ENCODE measurements at regions not wholly inside any gene's neighbourhood (a gene's known extent, or its start where the extent isn't known, plus 50 kb on each side); places are given as distances from the start of the nearest gene placed in this dataset.
"Not testable (repeated sequence)": the region's sequence is repeated elsewhere in the genome, so short reads cannot be mapped to it uniquely, and the experiment has no call there.

DNA sequence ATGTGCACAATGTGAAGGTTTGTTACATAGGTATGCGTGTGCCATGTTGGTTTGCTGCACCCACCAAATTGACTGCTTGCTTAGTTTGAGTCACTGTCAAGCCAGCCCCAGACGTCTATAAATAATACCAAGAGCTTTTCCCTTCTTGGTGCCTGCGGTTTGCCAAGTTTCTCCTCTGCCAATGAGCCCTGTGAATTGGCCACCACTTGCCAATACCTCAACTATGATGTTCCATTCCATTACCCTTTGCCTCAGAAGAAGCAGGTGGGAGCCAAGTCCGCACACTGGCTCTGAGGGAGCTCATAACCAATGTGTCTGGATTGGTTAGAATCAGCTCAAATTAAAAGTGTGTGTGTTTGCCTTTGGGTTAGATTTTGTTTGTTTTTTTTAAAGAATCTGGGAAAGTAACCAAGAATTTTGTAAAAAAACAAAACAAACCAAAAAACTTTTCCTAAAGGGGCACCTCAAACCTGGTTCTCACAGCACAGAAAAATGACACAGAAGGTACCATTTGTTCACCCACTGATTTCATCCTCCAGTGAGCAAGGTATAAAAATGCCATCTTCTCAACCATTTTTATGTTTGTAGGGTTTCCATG is 209.3 kb upstream of the PRNP start:
- FAIRE-seq (no peak), DNase-seq (ENCODE audit: low spot score) (no peak)

- FAIRE-seq: no peak
- DNase-seq (ENCODE audit: low spot score): no peak
These were observed 213.3 kb upstream of the PRNP start for GRCh38 chr20:4472906-4473305.

DNA sequence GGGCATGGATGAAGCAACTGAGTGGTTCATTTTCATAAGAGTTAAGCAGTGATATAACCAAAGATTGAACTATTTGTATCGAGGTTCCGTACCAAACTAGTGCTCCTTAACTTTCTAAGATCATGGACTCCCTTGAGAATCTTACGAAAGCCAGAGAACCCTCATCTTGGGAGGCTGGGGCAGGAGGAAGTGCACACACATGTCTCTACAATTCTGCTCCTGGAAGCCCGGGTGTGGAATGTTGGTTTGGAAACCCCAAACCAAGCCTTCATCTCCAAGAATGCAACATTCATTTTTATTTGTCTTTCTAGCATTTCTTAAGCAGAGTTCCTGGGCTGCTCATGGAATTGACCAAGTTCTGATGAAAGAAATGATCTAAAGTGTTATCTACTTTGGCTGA is 215.0 kb upstream of the PRNP start:
- FAIRE-seq (no peak), DNase-seq (ENCODE audit: low spot score) (no peak)

GRCh38 chr20:4470375-4470774 is 215.9 kb upstream of the PRNP start:
- DNase-seq (ENCODE audit: low spot score) (peak; percentile 26), FAIRE-seq (no peak)

- FAIRE-seq (no peak), DNase-seq (ENCODE audit: low spot score) (no peak)
These were observed 216.3 kb upstream of the PRNP start for GRCh38 chr20:4469910-4470309.

DNA sequence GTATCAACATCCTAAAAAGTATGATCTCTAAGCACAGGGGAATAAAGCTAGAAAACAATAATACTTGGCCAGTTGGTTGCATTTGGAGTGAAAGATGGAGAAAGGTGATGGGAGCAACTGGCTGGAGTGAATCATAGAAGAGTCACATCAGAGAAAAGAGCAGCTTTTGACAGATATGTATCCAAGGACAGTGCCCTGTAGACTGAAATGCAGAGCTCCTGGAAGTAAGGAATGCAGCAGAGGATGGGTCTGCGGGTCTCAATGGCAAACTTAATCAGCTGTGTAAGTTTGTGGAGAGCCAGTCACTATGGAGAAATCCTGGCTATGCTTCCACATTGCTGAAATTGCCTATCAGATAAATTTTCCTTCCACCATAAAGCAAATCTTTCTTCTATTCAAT is 218.1 kb upstream of the PRNP start:
- DNase-seq (ENCODE audit: low spot score) (no peak), FAIRE-seq (no peak)

DNA sequence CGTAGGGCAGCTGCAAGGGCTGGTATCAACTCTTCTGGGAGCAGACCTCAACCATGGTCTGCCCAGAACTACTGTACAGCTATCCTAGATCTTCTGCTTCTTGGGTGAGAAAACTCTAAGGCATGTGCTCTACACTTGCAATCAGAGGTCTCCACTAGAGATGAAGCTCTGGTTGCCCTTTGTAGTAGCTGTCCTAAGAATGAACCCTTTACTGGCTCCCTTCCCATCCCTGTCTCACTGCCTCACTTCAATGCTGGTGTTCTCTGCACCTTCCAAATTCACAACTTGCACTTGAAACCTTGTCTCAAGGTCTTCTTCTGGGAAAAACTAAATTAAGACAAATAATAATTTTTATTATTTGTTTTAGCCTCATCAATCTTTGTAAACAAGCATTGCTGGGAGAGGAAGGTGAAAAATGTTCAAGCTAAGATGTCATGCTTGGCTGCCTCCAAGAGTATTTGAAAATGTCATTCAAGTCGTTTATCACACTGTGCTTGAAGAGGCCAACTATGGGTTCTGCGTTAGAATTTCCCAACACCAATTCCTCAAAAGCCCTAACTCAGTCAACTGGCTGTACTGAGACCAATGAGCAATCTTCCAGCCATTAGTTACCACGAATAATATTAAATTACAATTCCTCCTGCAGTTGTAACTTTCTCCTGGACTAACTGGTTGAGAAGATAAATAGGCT is 216.9 kb upstream of the ADRA1D start:
- FAIRE-seq: no peak
- no peak for DNase-seq (ENCODE audit: low spot score)

DNA sequence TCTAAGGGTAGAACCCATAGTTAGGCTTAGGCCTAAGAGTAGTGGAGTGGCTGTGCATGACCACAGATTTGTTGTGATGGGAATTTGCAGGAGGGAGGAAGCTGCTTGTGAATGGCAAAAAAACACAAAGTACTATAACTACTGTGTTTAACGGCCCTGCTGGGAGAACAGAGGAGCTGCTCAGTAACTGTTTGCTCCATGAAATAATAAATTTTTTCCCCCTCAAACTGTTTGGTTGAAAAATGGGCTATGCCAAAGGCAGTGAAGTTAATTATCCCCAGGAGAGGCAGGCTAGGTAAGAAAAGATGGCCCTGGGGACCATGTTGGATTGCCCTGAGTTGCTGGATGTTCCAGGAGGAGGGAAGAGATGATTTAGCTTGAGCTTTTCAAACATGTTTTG is 216.1 kb upstream of the ADRA1D start:
- no peak for DNase-seq (ENCODE audit: low spot score)
- no peak for FAIRE-seq

DNA sequence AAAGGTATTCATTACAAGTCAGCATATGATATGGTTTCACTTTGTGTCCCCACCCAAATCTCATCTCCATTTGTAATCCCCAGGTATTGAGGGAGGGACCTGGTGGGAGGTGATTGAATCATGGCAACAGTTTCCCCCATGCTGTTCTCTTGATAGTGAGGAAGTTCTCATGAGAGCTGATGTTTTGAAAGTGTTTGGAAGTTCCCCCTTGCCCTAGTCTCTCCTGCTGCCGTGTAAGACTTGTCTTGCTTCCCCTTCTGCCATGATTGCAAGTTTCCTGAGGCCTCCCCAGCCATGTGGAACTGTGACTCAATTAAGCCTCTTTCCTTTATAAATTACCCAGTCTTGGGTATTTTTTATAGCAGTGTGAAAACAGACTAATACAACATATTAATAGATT is 213.7 kb upstream of the ADRA1D start:
- not testable (repeated sequence) for DNase-seq (ENCODE audit: low spot score); FAIRE-seq

DNA sequence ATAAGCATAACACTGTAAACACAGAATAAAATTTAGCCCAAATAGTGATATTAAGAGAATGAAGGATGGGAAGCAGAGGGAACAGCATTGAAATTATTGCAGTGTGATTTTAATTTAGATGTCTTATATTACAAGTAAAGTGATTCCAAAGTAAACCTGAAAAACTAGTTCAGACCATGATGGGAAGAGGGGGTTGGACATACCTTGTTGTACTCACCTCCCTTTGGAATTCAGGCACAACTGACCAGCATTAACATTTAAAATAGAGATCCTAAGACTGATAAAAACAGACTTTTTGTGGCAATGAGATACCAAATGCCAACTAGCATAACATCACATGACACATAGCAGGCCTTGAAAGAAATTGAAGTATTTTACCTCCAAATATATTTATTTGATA is 210.0 kb upstream of the ADRA1D start:
- no peak for DNase-seq (ENCODE audit: low spot score)
- FAIRE-seq: peak; percentile 17

DNA sequence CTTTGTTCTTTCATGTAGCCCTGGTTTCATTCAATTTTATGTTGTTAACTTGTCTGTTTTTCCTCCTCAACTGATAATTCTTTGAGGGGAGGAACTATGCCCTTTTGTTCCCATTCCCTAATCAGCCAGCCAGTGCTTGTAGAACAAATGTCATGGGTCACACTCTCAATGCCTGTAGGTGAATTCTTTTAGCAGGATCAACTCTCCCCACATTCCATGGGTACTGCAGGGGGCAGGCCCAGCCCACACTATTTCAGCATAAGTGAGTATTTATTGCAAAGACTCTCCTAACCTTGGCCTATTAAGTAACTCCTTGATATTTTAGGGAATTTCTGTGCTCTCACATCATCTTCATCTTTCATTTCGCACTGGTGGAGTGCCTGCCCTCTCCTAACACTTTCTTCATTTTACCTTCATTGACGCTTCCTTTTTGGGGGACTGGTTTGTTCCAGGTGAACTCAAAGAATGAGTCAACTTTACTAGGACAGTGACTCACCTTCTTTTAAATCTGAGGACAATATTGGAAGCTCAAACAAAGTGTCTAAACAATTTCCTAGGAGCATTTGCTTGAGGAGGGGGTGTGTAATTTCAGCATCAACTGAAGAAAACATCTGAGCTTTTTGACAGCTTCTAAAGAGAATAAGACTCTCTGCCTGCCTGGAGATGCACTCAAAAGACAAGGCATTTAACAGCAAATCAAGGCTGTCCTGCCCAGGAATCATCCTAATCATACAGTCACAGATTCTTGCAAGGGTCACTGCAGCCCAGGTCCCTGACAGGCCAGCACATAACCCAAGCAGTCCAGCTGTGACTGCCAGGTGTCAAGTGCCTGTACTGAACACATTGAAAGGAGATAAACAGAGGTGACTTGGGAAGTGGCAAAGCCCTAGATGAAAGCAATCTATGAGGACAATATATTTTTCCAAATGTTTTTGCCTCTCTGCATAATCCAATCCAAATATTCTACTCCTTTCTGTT is 208.8 kb upstream of the ADRA1D start:
- no peak for FAIRE-seq
- DNase-seq (ENCODE audit: low spot score): no peak

DNA sequence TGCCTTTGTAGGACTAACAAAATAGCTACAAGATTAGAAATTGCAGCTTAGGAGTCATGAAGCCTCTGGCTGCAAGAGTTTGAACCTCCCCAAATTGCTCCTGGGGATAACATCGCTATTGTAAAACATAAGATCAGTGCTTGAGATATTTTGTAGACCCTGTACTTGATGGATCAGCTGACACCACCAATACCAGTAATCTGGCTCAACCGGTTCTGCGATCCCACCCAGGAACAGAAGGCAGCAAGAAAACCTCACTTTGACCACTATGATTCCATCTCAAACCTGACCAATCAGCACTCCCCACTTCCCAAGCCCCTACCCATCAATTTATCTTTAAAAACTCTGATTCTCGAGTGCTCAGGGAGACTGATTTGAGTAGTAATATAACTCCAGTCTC is 206.9 kb upstream of the ADRA1D start:
- FAIRE-seq: no peak
- DNase-seq (ENCODE audit: low spot score): no peak

DNA sequence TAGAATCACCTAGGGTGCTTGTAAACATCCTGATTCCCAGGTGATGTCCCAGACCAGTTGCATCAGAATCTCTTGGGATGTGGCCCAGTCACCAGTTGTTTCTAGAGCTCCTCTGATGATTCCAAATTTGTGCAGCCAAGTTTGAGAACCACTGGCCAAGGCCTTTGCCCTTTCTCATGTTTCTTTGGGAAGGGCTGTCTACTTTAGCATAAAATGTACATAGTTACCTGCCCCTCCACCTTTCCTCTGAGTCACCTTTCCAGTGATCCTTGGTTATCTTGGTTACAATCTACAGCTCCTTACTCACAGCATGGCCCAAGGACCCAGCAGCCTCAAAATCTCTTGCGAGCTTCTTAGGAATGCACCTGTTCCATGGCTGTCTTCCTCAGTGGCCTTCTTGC is 206.2 kb upstream of the ADRA1D start:
- DNase-seq (ENCODE audit: low spot score) (no peak), FAIRE-seq (no peak)

DNA sequence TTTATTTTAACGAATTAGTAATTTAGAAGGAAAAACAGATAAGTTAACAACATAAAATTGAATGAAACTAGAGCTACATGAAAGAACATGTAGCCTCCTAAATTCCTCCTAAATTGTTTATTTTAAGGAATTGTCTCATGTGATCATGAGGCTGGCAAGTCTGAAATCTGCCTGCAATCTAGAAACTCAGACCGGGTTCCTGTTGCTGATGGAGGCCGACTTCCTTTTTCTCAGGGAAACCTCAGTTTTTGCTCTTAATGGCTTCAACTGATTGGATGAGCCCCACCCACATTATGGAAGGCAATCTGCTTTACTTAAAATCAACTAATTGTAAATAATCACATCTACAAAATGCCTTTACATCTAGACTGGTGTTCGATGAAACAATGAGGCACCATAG is 205.0 kb upstream of the ADRA1D start:
- FAIRE-seq (no peak), DNase-seq (ENCODE audit: low spot score) (no peak)

GRCh38 chr20:4453359-4453758 is 204.3 kb upstream of the ADRA1D start:
- FAIRE-seq (no peak), DNase-seq (ENCODE audit: low spot score) (no peak)

- FAIRE-seq: no peak
These were observed 202.5 kb upstream of the ADRA1D start for GRCh38 chr20:4451487-4452081.

GRCh38 chr20:4449957-4450715 is 201.0 kb upstream of the ADRA1D start:
- FAIRE-seq (no peak), DNase-seq (ENCODE audit: low spot score) (peak; percentile 27)

More at GRCh38 chr20:4451487-4452081, 202.5 kb upstream of the ADRA1D start:
- no peak for DNase-seq (ENCODE audit: low spot score)

GRCh38 chr20:4445784-4446183 is 196.7 kb upstream of the ADRA1D start:
- FAIRE-seq (no peak), DNase-seq (ENCODE audit: low spot score) (no peak)

GRCh38 chr20:4445331-4445730 is 196.2 kb upstream of the ADRA1D start:
- FAIRE-seq (no peak), DNase-seq (ENCODE audit: low spot score) (no peak)

GRCh38 chr20:4444404-4444803 is 195.3 kb upstream of the ADRA1D start:
- DNase-seq (ENCODE audit: low spot score): no peak
- FAIRE-seq: no peak

- no peak for FAIRE-seq
- no peak for DNase-seq (ENCODE audit: low spot score)
These were observed 193.9 kb upstream of the ADRA1D start for GRCh38 chr20:4443016-4443415.
